Naive thymus-derived CD4-positive, alpha-beta T cell (primary cell): ENCODE measurements at regions not wholly inside any gene's neighbourhood (a gene's known extent, or its start where the extent isn't known, plus 50 kb on each side); places are given as distances from the start of the nearest gene placed in this dataset.
"Not testable (repeated sequence)": the region's sequence is repeated elsewhere in the genome, so short reads cannot be mapped to it uniquely, and the experiment has no call there.

Experiments
- ATAC-seq: fragments of 150-1000 bp; cut with Tn5 transposase; 2 replicates; pipeline ENCODE4 v1.10.0; 2021; ENCODE audit warnings: mild to moderate bottlenecking, moderate library complexity
- CTCF ChIA-PET: fragments of 350-600 bp; sonication (Branson Sonifier 250); formaldehyde crosslinking; loops from one replicate; lab custom pipeline; 2021; ENCODE audit warnings: antibody characterized with exemption; lab: Charles Lee
- POLR2A ChIA-PET: fragments of 350-600 bp; sonication (Branson Sonifier 250); formaldehyde crosslinking; loops from one replicate; lab custom pipeline; 2021; ENCODE audit warnings: antibody characterized with exemption, inconsistent platforms; lab: Charles Lee
- DNase-seq, 9 donors: peaks; one replicate each; pipeline versions ENCODE4 v3.0.0 to v3.0.0-alpha.2; 2020 to 2022; ENCODE audit warnings: mixed read lengths in 1 of 9
- H3K27ac ChIP-seq: one replicate; pipeline ENCODE4 v1.7.0; 2013; ENCODE audit warnings: mild to moderate bottlenecking, low read depth, low read length, moderate library complexity
- H3K27me3 ChIP-seq, 2 donors: one replicate each; pipeline ENCODE4 v1.7.0; 2013; ENCODE audit warnings: low read length in 2 of 2, mild to moderate bottlenecking in 2 of 2, moderate library complexity in 2 of 2; ENCODE audit not compliant: control insufficient read depth in 2 of 2, insufficient read depth in 2 of 2
- H3K36me3 ChIP-seq, 3 experiments: 1 replicate in 2 of 3; 2 replicates in 1 of 3; pipeline ENCODE4 v1.7.0; 2013; ENCODE audit warnings: low read length in 3 of 3, mild to moderate bottlenecking in 3 of 3, moderate library complexity in 1 of 3; ENCODE audit not compliant: insufficient read depth in 3 of 3, control insufficient read depth in 2 of 3
- H3K4me1 ChIP-seq, 2 donors: one replicate each; pipeline ENCODE4 v1.7.0; 2013; ENCODE audit warnings: low read length in 2 of 2, mild to moderate bottlenecking in 2 of 2, moderate library complexity in 1 of 2; ENCODE audit not compliant: control insufficient read depth in 2 of 2, insufficient read depth in 2 of 2
- H3K4me3 ChIP-seq: 2 replicates; pipeline ENCODE4 v1.7.0; 2013; ENCODE audit warnings: mild to moderate bottlenecking, low read length
- H3K9me3 ChIP-seq, 3 experiments: 1 replicate in 2 of 3; 2 replicates in 1 of 3; pipeline ENCODE4 v1.7.0; 2013; ENCODE audit warnings: low read length in 3 of 3; ENCODE audit not compliant: control insufficient read depth in 2 of 3
- H3K27ac Mint-ChIP-seq, 9 donors: one replicate each; pipeline ENCODE4 v1.8.0; 2020 to 2022; ENCODE audit warnings: mixed read lengths in 9 of 9, mild to moderate bottlenecking in 8 of 9, moderate library complexity in 5 of 9, inconsistent platforms in 2 of 9
- H3K27me3 Mint-ChIP-seq, 5 donors: one replicate each; pipeline ENCODE4 v1.8.0; 2021 to 2022; ENCODE audit warnings: mixed read lengths in 5 of 5, mild to moderate bottlenecking in 1 of 5
- H3K36me3 Mint-ChIP-seq, 5 donors: one replicate each; pipeline ENCODE4 v1.8.0; 2020 to 2022; ENCODE audit warnings: mixed read lengths in 5 of 5, mild to moderate bottlenecking in 3 of 5, inconsistent platforms in 1 of 5
- H3K4me1 Mint-ChIP-seq, 7 donors: one replicate each; pipeline ENCODE4 v1.8.0; 2020 to 2022; ENCODE audit warnings: mixed read lengths in 7 of 7, mild to moderate bottlenecking in 3 of 7, inconsistent platforms in 1 of 7
- H3K4me3 Mint-ChIP-seq, 10 donors: one replicate each; pipeline ENCODE4 v1.8.0; 2020 to 2022; ENCODE audit warnings: mild to moderate bottlenecking in 10 of 10, mixed read lengths in 10 of 10, moderate library complexity in 6 of 10, inconsistent platforms in 2 of 10
- H3K9me3 Mint-ChIP-seq, 11 donors: one replicate each; pipeline ENCODE4 v1.8.0; 2020 to 2022; ENCODE audit warnings: mixed read lengths in 11 of 11, mild to moderate bottlenecking in 4 of 11, inconsistent platforms in 1 of 11, moderate library complexity in 1 of 11
- intact Hi-C, 2 donors: fragments of 100-400 bp; cut with micrococcal nuclease; formaldehyde crosslinking; loops; one replicate each; pipeline ENCODE4 v1.15.1; 2023

DNA sequence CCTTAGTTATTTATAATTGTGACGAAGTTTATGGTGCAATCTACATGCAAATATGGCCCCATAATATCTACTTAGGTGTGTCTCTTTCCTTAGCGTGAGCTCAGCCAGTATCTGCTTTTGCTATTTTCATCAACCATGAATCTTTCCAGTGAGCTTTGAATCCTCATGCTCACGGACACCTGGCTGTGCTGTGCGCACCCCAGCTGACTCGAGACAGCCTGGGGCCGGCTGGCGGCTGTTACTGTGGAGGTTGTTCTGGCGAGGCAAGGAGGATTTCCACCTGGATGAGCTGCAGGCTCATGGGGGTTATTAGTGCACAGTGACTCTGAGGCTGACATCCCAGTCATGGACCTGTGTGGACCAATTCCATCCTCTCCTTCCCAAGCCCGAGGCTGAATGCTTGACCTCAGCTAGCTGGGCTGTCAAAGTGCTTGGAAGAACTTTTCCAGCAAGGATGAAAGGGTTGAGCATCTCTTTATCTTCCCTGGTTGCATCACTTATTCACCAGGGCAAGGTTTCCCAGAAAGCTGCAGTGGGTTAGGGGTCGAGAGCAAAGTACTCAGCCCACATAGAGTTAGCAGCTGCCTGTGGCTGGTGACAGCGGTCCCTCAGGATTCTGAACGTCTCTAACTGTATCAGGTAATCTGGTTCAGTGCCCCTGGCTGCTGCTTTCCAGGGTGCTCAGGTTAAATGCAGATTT is 141.7 kb downstream of the ARL4C start:
- Mint-ChIP-seq H3K36me3 (peaks cover 0 to 33% (median 9%) of the 10 kb centered on the region in 5 donors), H3K9me3 (peaks cover 2 to 29% (median 16%) of the 10 kb centered on the region in 11 donors), H3K4me1 (peaks cover 9 to 36% (median 31%) of the 10 kb centered on the region in 7 donors), H3K27ac (peak overlapping the region in 7 of 9 donors; percentile 19 to 85 (median 68)), H3K27me3 (no peaks in the 10 kb centered on the region), H3K4me3 (peak overlapping the region in 1 of 10 donors; percentile 48)
- Histone ChIP-seq H3K4me1 (peaks cover 6 to 13% of the 10 kb centered on the region in 2 donors), H3K27me3 (no peaks in the 10 kb centered on the region), H3K36me3 (no peaks in the 10 kb centered on the region), H3K4me3 (no peak overlapping the region), H3K9me3 (no peaks in the 10 kb centered on the region), H3K27ac (no peak overlapping the region)
- DNase-seq (no peak), ATAC-seq (no peak)
- ChIA-PET POLR2A (interaction anchor here (1.2 to 1.7 kb wide), 2 partner anchors 17 to 42 kb away, joined by 3 to 7 read pairs; no protein-coding TSS in a partner anchor), CTCF (no interaction called here)
- intact Hi-C loops: loop anchor here in 1 of 2 donors (2.0 kb wide), 1 partner anchor 14 kb away; no protein-coding TSS in a partner anchor

DNA sequence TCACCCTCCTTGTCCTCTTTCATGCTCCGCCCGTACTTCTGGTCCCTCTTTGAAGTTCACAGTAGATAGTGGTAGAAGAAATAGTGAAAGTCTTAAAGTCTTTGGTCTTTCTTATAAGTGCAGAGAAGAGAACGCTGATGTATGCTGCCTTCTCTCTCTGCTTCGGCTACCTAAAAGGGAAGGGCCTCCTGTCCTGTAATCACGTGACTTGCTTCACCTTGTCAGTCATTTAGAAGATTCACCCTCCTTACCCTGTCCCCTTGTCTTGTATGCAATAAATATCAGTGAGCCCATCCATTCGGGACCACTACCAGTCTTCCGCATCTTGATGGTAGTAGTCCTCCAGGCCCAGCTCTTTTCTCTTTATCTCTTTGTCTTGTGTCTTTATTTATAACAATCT is 144.6 kb downstream of the ARL4C start:
- DNase-seq: no peak
- ChIA-PET CTCF (interaction anchor here (0.6 kb wide), 1 partner anchor 42 kb away, joined by 3 read pairs; no protein-coding TSS in a partner anchor), POLR2A (no interaction called here)
- Mint-ChIP-seq H3K27me3 (no peaks in the 10 kb centered on the region), H3K9me3 (peaks cover 0 to 15% (median 7%) of the 10 kb centered on the region in 11 donors), H3K4me1 (peaks cover 13 to 49% (median 39%) of the 10 kb centered on the region in 7 donors), H3K4me3 (no peak overlapping the region), H3K36me3 (peaks cover 0 to 25% (median 4%) of the 10 kb centered on the region in 5 donors), H3K27ac (no peak overlapping the region)
- H3K36me3 ChIP-seq: no peaks in the 10 kb centered on the region
- H3K4me1 ChIP-seq: peaks cover 13 to 21% of the 10 kb centered on the region in 2 donors
- H3K4me3 ChIP-seq: no peak overlapping the region
- intact Hi-C loops: no loop called here
- ATAC-seq: no peak
- no peaks in the 10 kb centered on the region for H3K27me3 ChIP-seq
- H3K9me3 ChIP-seq: no peaks in the 10 kb centered on the region
- no peak overlapping the region for H3K27ac ChIP-seq

DNA sequence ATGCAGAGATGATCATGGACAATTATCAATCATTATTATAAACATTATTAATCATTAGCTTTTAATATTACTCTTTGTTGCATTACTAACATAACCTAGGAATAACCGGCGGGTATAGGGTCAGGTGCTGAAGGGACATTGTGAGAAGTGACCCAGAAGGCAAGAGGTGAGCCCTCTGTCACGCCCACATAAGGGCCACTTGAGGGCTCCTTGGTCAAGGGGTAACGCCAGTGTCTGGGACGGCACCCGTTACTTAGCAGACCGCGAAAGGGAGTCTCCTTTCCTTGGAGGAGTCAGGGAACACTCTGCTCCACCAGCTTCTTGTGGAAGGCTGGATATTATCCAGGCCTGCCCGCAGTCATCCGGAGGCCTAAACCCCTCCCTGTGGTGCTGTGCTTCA is 145.0 kb downstream of the ARL4C start:
- CTCF ChIA-PET: interaction anchor here (0.6 kb wide), 1 partner anchor 41 kb away, joined by 3 read pairs; no protein-coding TSS in a partner anchor
- H3K27me3 Mint-ChIP-seq, H3K36me3 ChIP-seq, ATAC-seq, DNase-seq, H3K4me3 ChIP-seq, H3K27ac Mint-ChIP-seq, H3K9me3 ChIP-seq, H3K27ac ChIP-seq, H3K27me3 ChIP-seq, H3K4me3 Mint-ChIP-seq, intact Hi-C loops, POLR2A ChIA-PET: not testable (repeated sequence)
- H3K4me1 ChIP-seq: peaks cover 13 to 21% of the 10 kb centered on the region in 2 donors
- Mint-ChIP-seq H3K36me3 (peaks cover 0 to 27% (median 4%) of the 10 kb centered on the region in 5 donors), H3K9me3 (peaks cover 0 to 15% (median 7%) of the 10 kb centered on the region in 11 donors), H3K4me1 (peaks cover 13 to 51% (median 41%) of the 10 kb centered on the region in 7 donors)

DNA sequence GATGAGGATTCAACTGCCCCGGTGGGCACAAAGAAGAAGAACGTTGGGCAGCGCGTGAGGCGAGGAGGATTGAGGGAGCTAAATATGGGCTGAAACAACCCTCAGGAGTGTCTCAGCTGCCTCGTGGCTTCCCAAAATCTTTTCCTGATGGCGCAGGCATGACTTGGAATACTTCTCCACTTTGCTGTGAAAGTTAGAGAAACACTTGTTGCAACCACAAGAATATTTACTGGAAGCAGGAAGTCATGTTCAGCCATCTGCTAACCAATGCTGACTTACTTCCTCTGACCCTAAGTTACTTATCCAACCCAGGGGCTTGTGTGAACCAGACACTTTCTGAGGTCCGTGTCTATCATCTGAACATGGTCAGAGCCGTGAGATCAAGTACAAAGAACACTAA is 148.8 kb downstream of the ARL4C start:
- H3K4me3 Mint-ChIP-seq: peak overlapping the region in 2 of 10 donors; percentile 17 to 20
- CTCF ChIA-PET: interaction anchor here (0.6 kb wide), 1 partner anchor 23 kb away, joined by 6 read pairs; no protein-coding TSS in a partner anchor
- Histone ChIP-seq H3K36me3 (no peaks in the 10 kb centered on the region), H3K4me1 (peaks cover 7 to 8% of the 10 kb centered on the region in 2 donors), H3K4me3 (no peak overlapping the region), H3K9me3 (no peaks in the 10 kb centered on the region), H3K27ac (no peak overlapping the region), H3K27me3 (no peaks in the 10 kb centered on the region)
- H3K9me3 Mint-ChIP-seq: peaks cover 0 to 12% (median 6%) of the 10 kb centered on the region in 11 donors
- intact Hi-C loops: no loop called here
- POLR2A ChIA-PET: no interaction called here
- no peak for DNase-seq
- H3K36me3 Mint-ChIP-seq: peaks cover 0 to 29% (median 2%) of the 10 kb centered on the region in 5 donors
- ATAC-seq: no peak
- peaks cover 12 to 42% (median 40%) of the 10 kb centered on the region in 7 donors for H3K4me1 Mint-ChIP-seq
- peak overlapping the region in 6 of 9 donors; percentile 15 to 71 (median 55) for H3K27ac Mint-ChIP-seq
- H3K27me3 Mint-ChIP-seq: no peaks in the 10 kb centered on the region

DNA sequence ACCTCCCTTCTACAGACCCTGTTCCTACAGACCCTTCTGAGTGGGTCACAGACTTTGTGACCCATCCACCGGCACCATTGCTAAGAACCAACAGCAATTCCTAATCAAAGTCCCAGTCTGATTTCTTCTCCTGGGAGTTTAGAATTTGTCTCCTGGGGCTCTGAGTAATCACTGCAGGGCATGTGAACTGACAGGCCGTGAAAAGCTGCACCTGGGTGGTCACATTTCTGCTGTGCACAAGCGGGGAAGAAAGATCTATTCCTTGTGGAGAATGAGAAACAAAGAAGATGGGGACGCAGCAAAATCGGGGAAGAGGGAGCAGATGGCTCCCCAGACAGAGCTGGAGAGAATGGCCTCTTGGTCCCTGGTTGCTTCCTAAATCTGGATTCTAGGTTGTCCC is 151.0 kb downstream of the ARL4C start:
- Mint-ChIP-seq H3K4me1 (peaks cover 12 to 46% (median 40%) of the 10 kb centered on the region in 7 donors), H3K4me3 (peak overlapping the region in 1 of 10 donors; percentile 19), H3K27me3 (no peaks in the 10 kb centered on the region), H3K36me3 (peaks cover 0 to 28% (median 0%) of the 10 kb centered on the region in 5 donors), H3K27ac (peak overlapping the region in 3 of 9 donors; percentile 15 to 45 (median 36)), H3K9me3 (peaks cover 0 to 4% (median 0%) of the 10 kb centered on the region in 11 donors)
- Histone ChIP-seq H3K4me3 (no peak overlapping the region), H3K36me3 (no peaks in the 10 kb centered on the region), H3K27ac (no peak overlapping the region), H3K27me3 (no peaks in the 10 kb centered on the region), H3K4me1 (peaks cover 7 to 8% of the 10 kb centered on the region in 2 donors), H3K9me3 (no peaks in the 10 kb centered on the region)
- ChIA-PET POLR2A (interaction anchor here (0.6 to 0.8 kb wide), 2 partner anchors 128 to 140 kb away, joined by 3 read pairs; no protein-coding TSS in a partner anchor), CTCF (no interaction called here)
- DNase-seq (no peak), ATAC-seq (no peak)
- intact Hi-C loops: no loop called here

DNA sequence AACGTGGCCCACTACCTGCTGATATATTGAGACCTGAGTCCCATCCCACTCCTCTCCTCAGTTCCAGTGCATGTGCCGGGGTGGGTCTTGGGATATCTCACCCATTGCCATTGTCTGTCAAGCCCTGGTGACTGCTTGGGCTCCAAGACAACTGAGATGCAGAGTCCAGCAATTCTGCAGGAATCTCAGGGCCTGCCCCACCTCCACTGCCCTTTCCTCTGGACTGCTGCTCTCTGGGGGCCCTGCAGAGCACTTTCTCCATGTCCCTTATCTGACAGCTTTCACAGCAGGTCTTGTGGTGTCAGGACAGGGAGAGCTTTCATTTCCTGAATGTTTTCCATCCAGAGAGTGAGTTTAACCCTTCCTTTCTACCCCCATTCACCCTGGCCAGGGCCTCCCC is 152.9 kb downstream of the ARL4C start:
- Mint-ChIP-seq H3K4me1 (peaks cover 12 to 44% (median 39%) of the 10 kb centered on the region in 7 donors), H3K36me3 (peaks cover 0 to 39% (median 2%) of the 10 kb centered on the region in 5 donors), H3K27ac (peak overlapping the region in 2 of 9 donors; percentile 13 to 59), H3K9me3 (peaks cover 0 to 15% (median 7%) of the 10 kb centered on the region in 11 donors), H3K27me3 (no peaks in the 10 kb centered on the region), H3K4me3 (no peak overlapping the region)
- H3K4me1 ChIP-seq: peaks cover 7 to 8% of the 10 kb centered on the region in 2 donors
- DNase-seq (no peak), ATAC-seq (no peak)
- H3K4me3 ChIP-seq: no peak overlapping the region
- CTCF ChIA-PET: no interaction called here
- POLR2A ChIA-PET: no interaction called here
- no peaks in the 10 kb centered on the region for H3K36me3 ChIP-seq
- H3K27ac ChIP-seq: no peak overlapping the region
- no peaks in the 10 kb centered on the region for H3K9me3 ChIP-seq
- no peaks in the 10 kb centered on the region for H3K27me3 ChIP-seq
- intact Hi-C loops: no loop called here
